ENCODE measurements at regions not wholly inside any gene's neighbourhood (a gene's known extent, or its start where the extent isn't known, plus 50 kb on each side); places are given as distances from the start of the nearest gene placed in this dataset.
"Not testable (repeated sequence)": the region's sequence is repeated elsewhere in the genome, so short reads cannot be mapped to it uniquely, and the experiment has no call there.

DNA sequence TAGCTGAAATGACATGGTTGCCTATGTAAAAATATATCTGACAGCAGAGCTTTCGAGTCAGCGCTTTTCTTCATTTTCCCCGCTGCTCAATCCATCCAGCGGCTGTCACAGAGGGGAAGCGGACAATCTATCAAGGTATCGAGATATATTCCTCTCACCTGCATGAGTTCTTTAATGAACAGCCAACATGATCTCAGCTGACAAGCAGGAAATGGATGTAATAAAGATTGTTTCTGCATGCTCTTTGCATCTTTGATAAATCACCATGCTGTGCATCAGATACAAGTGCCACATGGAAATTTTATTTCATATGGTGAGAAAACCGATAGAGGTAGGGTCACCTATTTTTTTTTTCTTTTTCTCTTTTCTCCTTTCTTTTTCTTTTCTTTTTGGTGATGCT, 602.3 kb upstream of the MMS22L start:
- no peak for DNase-seq (ENCODE audit: low read depth in 3 of 3, low spot score in 2 of 3)

DNA sequence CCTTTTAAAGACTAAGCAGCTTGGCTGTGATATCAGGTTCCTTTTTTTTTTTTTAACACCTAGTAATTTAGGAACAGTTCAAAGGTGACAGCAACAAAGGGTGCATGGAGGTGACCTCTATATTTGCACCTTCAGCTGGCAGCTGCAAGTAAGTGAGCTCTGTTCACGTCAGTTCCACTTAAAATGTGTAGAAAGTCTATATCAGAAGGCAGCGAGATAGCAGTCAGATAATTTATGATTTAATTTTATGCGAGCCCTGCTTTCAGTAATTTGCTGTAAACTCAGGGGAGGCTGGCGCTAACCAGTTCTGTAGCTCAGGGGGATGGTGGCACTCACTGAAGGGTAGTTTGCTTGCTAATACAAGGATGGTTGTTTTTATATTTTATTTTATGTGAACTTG, 602.8 kb upstream of the MMS22L start:
- DNase-seq (ENCODE audit: low read depth in 3 of 3, low spot score in 2 of 3) = no peak

DNA sequence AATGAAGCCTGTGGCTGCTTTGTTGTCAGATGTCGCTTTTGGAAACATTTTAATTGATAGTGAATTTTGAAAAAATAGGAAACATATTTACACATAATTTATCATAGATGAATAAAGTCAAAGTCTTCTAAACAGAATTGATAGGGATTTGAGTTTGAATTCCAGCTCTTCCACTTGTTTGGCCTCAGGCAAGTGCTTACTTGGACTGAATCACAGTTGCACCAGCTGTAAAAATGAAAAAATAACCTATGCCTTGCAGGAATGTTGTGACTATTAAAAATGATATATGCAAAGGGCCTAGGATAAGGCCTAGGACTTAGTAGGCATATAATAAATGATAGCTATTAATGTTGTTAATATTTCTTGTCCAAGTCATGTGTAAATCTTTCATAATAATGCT, 618.5 kb upstream of the MMS22L start:
- DNase-seq (ENCODE audit: low read depth in 3 of 3, low spot score in 2 of 3) = no peak

DNA sequence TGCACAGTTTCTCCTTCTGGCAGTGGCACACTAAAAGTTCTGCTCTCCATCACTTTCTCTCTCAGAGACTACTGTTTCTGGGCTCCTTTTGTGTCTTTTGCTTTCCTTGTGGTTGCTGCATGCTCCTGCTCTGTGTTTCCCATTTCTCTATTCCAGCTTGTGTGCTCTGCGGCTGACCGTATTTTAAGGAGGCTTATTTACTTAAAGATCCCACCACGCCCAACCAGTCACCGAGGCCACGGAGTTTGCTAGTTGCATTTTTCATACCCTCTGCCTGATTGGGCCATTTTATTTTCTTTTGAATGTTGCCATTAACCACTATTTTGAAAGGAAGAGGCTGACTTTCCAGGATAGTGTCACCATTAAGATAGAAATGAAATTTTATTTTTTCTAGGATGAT, 626.4 kb upstream of the MMS22L start:
- no peak for DNase-seq (ENCODE audit: low read depth in 3 of 3, low spot score in 2 of 3)

DNA sequence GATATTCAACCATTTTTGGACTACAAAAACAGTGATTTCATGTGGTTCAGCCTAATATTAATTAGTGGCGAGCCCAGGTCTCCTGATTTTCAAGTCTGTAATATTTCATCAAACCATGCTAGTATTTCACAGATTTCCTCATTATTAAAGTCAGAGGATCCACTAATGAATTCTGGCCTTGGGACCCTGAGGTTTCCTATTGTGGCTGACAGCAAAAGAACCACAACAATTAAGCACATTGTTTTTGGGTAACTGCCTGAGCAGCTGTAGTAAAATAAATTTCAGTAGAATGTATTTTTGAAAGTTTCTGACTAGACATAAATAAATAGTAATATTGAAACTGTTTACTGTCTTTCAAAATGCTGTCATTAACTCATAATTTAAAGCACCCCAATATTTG, 630.7 kb upstream of the MMS22L start:
- DNase-seq (ENCODE audit: low read depth in 3 of 3, low spot score in 2 of 3) = no peak

DNA sequence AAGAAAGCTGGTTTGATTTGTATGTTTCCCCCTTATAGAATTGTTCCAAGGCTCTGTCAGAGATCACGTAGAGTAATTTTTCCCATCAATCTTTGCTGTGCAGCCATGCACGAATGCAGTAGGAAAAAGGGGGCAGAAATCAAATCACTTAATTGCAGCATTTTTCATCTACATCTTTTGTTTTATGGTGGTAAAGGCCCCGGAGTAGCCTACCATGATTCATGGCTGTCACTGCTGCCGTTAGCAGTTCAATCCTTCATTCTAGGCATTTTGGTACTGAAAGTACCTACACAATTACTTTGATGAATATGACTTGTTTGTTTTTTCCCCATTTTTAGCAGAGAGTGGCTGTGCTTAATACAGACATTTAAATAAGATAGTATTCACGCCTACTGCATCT, 631.9 kb upstream of the MMS22L start:
- no peak for DNase-seq (ENCODE audit: low read depth in 3 of 3, low spot score in 2 of 3)

DNA sequence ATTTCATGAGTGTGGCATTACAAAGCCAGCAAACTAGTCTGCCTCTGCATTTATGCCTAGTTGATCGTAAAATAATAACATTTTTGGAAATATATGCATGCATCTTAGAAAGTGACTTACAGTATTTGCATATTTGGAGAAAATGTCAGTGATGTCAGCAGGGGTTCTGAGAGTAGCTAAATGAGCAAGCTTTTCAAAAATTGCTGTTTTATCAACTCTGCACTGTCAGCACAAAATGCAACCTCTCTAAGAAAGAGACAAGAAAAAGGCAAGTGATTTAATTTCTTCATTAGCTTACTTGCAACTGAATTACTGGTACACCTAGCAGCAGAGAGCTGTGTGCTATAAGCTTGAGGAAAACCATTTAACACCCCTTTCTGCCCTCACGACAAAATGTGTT, 632.5 kb upstream of the MMS22L start:
- no peak for DNase-seq (ENCODE audit: low read depth in 3 of 3, low spot score in 2 of 3)

DNA sequence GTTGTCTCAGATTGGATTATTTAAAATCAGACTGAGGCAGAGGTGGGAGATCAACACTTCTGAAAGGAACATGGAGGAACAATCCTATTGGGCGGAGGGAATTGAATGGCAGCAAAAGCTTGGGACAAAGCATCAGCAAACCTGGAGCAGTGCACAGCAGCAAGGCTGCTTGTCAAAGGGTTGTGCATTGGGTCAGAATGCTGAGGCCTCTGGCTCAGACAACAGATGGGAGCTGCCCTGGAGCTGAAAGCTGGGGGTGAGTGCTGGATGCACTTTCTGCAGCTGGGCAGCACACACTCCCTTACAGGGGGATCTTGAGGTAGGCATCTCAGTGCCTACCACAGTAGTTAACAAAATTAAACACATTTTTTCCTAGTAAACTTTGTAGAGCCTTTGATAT, 634.4 kb upstream of the MMS22L start:
- DNase-seq (ENCODE audit: low read depth in 3 of 3, low spot score in 2 of 3) = no peak

DNA sequence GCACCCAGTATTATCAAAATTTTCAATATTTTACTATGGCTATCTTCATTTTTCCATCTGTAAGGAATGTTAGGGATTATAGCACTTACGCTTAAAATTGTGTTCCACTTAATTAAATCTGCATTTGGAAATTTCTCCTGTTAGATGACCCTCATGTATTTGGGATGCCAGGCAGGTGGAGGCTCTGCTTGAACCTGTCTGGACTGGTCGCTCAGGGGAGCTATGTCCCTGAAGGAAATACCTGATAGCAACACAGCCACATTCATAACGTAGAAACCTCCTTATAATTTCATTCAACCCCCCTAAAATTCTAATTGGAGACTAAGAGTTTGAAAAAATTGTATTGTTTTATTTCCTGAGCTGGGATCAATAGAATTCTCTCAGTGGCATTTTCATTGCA, 636.0 kb upstream of the MMS22L start:
- no peak for DNase-seq (ENCODE audit: low read depth in 3 of 3, low spot score in 2 of 3)

DNA sequence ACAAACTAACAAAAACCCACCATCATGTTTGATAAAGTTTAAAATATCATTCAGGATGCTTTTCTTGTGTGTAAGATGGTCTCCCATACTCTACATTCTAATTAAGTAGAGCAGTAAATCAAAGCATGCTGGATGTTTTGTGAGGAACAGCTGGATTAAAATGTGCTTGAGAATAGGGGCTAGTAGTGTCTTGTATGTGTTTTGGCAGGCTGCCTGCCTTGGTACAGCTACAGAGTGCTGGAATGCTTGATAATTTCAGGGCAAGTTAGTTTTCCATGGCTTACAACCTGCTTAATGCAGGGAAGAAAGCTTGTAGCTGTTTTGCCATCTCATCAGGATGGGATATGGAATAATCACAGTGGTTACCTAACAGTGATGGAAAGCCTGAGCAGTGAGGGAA, 636.6 kb upstream of the MMS22L start:
- DNase-seq (ENCODE audit: low read depth in 3 of 3, low spot score in 2 of 3) = no peak

DNA sequence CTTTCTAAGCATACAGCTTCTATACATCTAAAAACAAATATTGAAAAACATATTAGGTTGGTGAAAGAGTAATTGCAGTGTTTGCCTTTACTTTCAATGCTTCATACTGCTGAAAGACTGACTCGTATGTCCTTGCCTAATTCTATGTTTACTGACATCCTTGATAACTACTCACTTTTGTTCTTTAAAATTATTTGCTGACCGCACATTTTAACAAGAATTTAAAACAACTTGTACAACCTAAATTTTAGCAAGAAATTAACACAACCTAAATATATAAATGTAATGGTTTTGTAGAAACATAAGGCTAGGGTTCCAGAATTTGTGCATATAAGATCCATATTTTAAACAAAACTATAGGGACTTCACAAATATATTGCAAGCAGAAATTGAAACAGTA, 640.2 kb upstream of the MMS22L start:
- DNase-seq (ENCODE audit: low read depth in 3 of 3, low spot score in 2 of 3) = no peak

DNA sequence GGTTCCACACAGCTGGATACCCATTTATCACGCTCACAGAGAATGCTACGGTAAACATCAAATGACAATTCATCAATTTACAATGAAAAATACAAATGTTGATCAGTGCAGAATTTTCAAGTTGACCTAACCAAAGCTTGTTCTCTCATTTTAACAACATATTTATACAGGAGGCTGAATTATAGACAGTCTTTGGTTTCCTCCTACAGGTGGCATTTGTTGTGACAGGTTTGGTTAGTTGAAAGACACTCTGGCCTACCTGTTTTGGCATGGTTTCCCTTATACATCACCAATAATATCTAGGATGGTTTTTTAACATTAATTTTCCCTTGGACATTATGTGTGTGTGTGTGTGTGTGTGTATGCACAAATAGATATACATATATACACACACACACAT, 642.5 kb upstream of the MMS22L start:
- DNase-seq (ENCODE audit: low read depth in 3 of 3, low spot score in 2 of 3) = no peak

DNA sequence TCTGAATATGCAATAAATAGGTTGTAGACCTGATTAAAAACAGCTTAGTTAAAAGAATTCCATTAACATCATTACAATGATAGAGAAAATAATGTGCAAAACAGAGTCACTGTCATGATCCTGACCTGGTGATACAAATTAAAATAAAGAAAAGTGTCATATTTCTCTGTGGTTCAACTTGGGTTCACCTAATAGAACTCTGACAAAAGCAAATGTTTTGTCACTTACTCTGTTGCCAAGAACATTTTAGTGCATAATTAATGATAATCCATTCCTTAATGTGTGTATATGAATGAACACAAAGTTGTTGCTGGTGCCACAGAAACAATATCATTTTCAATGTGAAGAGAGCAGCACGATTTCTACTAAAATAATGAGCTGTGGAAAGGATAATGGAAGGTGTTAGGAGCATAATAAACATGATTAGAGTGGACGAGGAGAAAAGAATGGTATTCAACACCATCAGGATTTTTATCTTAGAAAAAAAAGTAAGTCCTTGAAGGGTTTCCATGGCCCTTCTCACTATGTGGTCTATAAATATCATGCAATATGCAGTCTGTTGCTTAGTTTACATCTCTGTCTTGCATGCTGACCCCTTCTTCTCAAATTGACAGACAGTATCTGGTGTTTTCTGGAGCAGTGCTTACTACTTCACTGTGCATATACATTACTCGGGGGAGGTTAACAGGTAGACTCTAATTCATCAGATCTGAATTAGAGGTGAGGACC, 656.6 kb upstream of the MMS22L start:
- DNase-seq (ENCODE audit: low read depth in 3 of 3, low spot score in 2 of 3) = no peak

DNA sequence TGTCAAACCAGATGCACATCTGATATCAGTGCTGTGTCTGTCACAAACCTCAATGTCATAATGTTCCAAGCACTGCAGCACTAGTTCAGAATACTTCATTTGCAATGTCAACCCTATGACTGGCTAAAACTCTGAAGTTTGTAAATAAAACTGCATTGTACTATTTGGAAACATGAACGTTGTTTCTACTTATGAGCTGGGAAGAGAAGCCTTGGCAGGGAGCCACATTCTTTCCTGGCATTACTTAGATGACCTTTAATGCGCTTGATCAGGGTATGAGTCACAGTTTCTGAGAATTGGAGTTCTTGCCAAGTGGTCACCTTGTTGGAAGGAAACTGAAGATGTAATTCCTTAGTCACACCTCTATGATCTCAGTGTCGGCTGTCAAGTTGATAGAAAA, 664.8 kb upstream of the MMS22L start:
- no peak for DNase-seq (ENCODE audit: low read depth in 3 of 3, low spot score in 2 of 3)

DNA sequence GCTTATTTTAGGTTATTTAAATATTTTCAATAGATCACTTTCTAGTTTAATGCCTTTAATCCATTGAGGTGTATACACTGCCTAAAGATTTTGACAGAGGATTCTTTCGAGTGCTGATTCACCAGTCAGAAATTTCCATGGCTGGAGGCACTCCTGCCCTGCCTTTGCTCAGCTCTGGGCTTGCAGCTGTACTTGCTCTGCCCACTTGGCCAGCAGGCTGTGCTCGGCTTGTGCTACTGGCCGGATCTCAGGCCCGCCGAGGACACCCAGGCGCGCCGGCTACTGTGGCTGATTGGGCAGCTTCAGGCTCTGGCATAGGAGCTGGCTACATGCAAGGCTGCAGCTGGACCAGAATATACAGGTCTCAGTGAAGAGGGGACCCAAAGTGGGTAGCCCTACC, 675.1 kb upstream of the MMS22L start:
- no peak for DNase-seq (ENCODE audit: low read depth in 3 of 3, low spot score in 2 of 3)

DNA sequence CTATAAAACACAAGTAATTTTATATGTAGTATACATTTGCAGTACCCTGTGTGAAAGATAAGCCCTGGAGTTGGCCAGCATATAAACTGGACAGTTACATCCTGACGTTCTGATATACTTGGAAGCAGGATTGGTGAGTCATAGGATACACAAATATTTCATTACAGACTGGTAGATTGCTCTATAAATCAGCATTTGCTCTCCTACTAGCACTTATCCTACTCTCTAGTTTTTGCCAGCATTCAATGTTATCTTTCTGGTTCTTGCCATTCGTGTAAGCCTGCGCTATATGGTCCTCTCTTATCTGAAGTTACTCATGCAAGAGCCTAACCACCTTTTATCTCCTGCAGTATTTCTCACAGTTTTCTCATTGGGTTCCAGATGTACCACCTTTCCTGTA, 680.2 kb upstream of the MMS22L start:
- DNase-seq (ENCODE audit: low read depth in 3 of 3, low spot score in 2 of 3) = no peak

DNA sequence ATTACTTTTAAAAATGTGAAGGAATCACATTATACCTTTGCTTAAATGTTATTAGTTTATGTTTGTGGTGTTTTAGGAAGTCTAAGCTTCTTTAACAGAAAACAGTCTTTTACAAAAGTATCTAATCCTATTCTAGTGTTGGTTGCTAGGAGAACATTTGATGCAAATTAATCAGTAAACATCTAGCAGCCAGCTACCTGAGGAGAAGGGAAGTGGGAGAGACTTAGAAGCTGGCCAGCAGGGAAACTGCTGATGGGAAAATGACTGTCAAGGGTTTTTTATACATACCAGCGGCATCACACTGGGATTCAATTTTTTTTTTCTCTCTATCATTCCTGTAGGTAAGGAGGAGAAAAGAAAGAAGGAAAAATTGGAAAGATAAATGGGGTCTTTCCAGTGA, 686.0 kb upstream of the MMS22L start:
- no peak for DNase-seq (ENCODE audit: low read depth in 3 of 3, low spot score in 2 of 3)

DNA sequence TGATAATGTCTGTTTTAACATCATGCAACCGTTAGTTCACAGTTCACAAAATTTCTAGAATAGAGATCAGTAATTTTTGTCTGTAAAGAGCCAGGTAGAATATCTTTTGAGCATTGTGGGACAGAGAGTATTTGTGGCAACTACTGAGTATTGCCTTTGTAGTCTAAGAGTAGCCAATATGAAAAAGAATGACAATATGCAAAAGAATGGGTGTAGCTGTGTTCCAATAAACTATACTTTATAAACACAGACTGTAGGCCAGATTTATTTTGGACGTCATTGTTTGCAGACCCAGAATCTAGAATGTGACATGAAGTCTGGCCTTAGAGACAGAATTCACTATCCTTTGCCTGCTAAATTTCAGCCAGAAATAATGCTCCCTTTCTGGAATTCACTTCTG, 694.1 kb upstream of the MMS22L start:
- DNase-seq (ENCODE audit: low read depth in 3 of 3, low spot score in 2 of 3) = no peak

DNA sequence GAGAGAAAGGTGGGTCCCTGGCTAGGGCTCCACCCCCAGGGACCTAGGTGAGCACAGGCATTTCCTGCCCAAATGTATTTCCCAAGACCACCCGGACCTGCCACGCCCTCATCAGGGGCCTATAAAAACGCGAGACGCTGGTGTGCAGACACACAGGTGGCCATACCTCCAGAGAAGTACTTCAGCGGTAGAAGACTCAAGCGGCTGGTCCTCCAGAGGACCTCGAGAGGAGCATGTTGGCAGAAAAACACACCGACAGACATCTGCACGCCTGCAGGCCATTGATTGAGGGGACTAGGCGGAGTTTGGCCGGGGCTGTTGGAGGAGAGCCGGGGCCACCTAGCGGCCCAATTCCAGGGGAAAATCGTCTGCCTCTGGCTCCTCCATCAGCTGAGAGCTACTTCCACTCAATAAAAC, 695.8 kb upstream of the MMS22L start:
- DNase-seq (ENCODE audit: low read depth in 3 of 3, low spot score in 2 of 3) = no peak

DNA sequence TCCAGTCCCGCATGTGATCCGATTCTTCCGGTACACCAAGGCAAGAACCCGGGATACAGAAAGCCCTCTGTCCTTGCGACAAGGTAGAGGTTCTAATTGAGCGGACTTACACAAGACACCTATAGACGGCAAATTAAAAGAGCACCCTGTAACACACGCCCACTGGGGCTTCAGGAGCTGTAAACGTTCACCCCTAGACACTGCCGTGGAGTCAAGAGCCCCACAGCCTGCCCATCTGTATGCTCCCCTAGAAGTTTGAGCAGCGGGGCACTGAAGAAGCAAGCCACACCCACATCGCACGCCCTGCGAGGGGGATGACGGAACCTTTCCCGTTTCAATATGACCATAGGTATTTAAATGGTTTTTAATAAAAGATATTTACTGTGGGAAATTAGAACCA, 696.3 kb upstream of the MMS22L start:
- DNase-seq (ENCODE audit: low read depth in 3 of 3, low spot score in 2 of 3) = not testable (repeated sequence)

DNA sequence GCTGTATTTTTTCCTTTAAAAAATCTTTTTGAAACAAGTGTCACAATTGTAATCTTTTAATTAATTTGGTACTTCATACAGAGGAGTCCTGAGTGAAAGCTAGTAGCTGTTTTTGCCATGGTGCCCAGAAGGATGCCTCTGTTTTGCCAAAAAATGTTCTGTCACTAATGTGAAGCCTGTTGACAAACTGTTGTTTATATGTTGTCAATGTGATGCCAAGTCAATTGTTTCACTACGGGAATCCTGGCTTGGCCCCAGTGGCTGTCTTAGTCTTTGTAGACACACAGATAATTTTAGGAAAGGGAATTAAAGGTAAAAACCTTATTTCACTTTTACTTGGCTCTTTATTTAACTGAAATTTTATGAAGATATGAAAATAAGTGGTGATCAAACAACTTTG, 706.4 kb upstream of the MMS22L start:
- DNase-seq (ENCODE audit: low read depth in 3 of 3, low spot score in 2 of 3) = no peak

DNA sequence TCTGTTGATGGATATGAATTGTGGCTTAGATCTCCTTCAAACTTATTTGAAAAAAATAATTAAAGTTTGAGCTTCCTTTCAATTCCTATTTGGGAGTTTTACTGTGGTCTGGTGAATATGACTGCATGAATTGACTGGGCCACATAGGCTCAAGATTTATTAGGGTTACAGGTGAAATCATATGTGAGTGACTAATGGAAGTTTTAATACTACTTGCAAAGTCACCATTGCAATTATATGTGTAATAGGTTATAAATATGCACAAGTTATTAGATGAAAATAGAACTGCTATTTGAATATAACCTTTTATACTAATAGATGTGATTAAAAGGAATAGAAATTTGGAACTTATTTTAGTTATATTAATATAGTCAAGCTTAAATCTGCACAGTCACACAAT, 712.1 kb upstream of the MMS22L start:
- no peak for DNase-seq (ENCODE audit: low read depth in 3 of 3, low spot score in 2 of 3)

DNA sequence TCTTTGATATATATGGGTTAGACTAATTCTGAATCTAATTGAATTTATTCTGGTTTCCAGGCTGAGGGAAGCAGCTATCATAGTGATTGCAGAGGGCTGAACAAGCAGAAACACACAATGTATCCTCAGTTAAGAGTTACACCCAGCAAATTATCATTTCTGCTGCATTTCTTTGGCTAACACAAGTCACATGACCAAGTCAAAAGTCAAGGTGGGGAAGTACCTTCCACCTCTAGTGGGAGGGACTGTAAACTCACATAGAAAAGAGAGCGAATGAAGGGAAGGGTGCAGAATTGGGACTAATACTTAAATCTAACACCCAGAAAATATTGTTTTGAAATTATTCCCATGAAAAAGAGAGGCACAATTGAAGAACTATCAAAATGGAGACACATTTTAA, 719.7 kb upstream of the MMS22L start:
- DNase-seq (ENCODE audit: low read depth in 3 of 3, low spot score in 2 of 3) = no peak
